HCT116 (cell line): ENCODE measurements at regions not wholly inside any gene's neighbourhood (a gene's known extent, or its start where the extent isn't known, plus 50 kb on each side); places are given as distances from the start of the nearest gene placed in this dataset.

Experiments
- ATAC-seq: fragments of 200-7000 bp; cut with Tn5 transposase; 2 replicates; pipeline ENCODE4 v1.9.1; 2020; ENCODE audit warnings: mild to moderate bottlenecking, moderate library complexity
- BruUV-seq: library from RNA; stranded (reverse); fragments of 400-500 nt; replicated peaks from 2 replicates; lab custom pipeline; 2021; lab: Mats Ljungman, UMichigan
- CTCF ChIA-PET: fragments of 300-600 bp; sonication (Branson Sonifier 250); formaldehyde crosslinking; loops from one replicate; lab custom pipeline; 2021; ENCODE audit warnings: antibody characterized with exemption; lab: Charles Lee
- POLR2A ChIA-PET: fragments of 300-600, 350-600 bp; sonication (Branson Sonifier 250); formaldehyde crosslinking; loops from one replicate; lab custom pipeline; 2021; ENCODE audit warnings: antibody characterized with exemption; lab: Charles Lee
- RAD21 ChIA-PET, 2 experiments: fragments of 300-600 bp; sonication (Branson Sonifier 250); formaldehyde crosslinking; loops; one replicate each; lab custom pipeline; 2023; ENCODE audit warnings: low total read pairs in 2 of 2; ENCODE audit not compliant: uncharacterized antibody in 2 of 2, unreplicated experiment in 2 of 2, low non-redundant PET in 1 of 2; lab: Charles Lee
- DNase-seq: peaks from one replicate; pipeline ENCODE4 v3.0.0-alpha.2; 2010; ENCODE audit warnings: low read depth, low spot score
- H2AFZ ChIP-seq: fragments of 200-600 bp; shearing (Covaris generic), sonication (generic); 2 replicates; pipeline ENCODE4 v1.6.1; 2017; ENCODE audit warnings: low read depth, mixed run types, mixed read lengths, antibody characterized with exemption, low read length; ENCODE audit not compliant: poor library complexity, severe bottlenecking
- H3K27ac ChIP-seq: 2 replicates; pipeline ENCODE4 v1.5.1; 2012; ENCODE audit warnings: low read depth, low read length
- H3K27me3 ChIP-seq: fragments of 200-600 bp; sonication (generic); 2 replicates; pipeline ENCODE4 v1.6.1; 2016; ENCODE audit warnings: mixed run types, low read length, mixed read lengths; ENCODE audit not compliant: insufficient read depth
- H3K36me3 ChIP-seq, 2 experiments: fragments of 200-500 bp in 1 of 2; fragments of 200-600 bp in 1 of 2; sonication (Bioruptor generic) in 1 of 2; sonication (generic) in 1 of 2; 2 replicates each; pipeline versions ENCODE4 v1.5.1 to v1.6.1; 2014 to 2016; ENCODE audit warnings: low read length in 2 of 2, inconsistent platforms in 1 of 2, mixed read lengths in 1 of 2, mixed run types in 1 of 2; ENCODE audit not compliant: insufficient read depth in 2 of 2, control insufficient read depth in 1 of 2
- H3K4me1 ChIP-seq, 2 experiments: fragments of 200-600 bp in 1 of 2; sonication (generic) in 1 of 2; 2 replicates each; pipeline versions ENCODE4 v1.5.1 to v1.6.1; 2012 to 2017; ENCODE audit warnings: low read length in 2 of 2, inconsistent platforms in 1 of 2, mild to moderate bottlenecking in 1 of 2, mixed read lengths in 1 of 2, mixed run types in 1 of 2, moderate library complexity in 1 of 2; ENCODE audit not compliant: insufficient read depth in 2 of 2, control insufficient read depth in 1 of 2
- H3K4me2 ChIP-seq: fragments of 200-600 bp; sonication (generic); 2 replicates; pipeline ENCODE4 v1.6.1; 2017; ENCODE audit warnings: mixed run types, low read length, mixed read lengths
- H3K4me3 ChIP-seq, 2 experiments: fragments of 200-600 bp in 1 of 2; sonication (generic) in 1 of 2; replicated peaks in 1 of 2; 2 replicates each; pipeline ENCODE4 v1.5.1; 2011 to 2016; ENCODE audit warnings: low read length in 2 of 2, control low read depth in 1 of 2, low read depth in 1 of 2, mild to moderate bottlenecking in 1 of 2, mixed read lengths in 1 of 2, mixed run types in 1 of 2
- H3K79me2 ChIP-seq: fragments of 200-600 bp; sonication (generic); 2 replicates; pipeline ENCODE4 v1.6.1; 2017; ENCODE audit warnings: mild to moderate bottlenecking, mixed run types, low read length, moderate library complexity, mixed read lengths; ENCODE audit not compliant: insufficient read depth
- H3K9ac ChIP-seq: fragments of 200-600 bp; sonication (generic); 2 replicates; pipeline ENCODE4 v1.6.1; 2016; ENCODE audit warnings: low read length, mixed read lengths
- H3K9me2 ChIP-seq: fragments of 200-600 bp; sonication (generic), shearing (Covaris generic); 2 replicates; pipeline ENCODE4 v1.6.1; 2017; ENCODE audit warnings: mixed run types, mild to moderate bottlenecking, moderate library complexity; ENCODE audit not compliant: insufficient read depth
- H3K9me3 ChIP-seq, 2 experiments: fragments of 200-500 bp in 1 of 2; fragments of 200-600 bp in 1 of 2; sonication (Bioruptor generic) in 1 of 2; sonication (generic) in 1 of 2; 2 replicates each; pipeline ENCODE4 v1.6.1; 2014 to 2017; ENCODE audit warnings: low read length in 2 of 2, mixed read lengths in 2 of 2, inconsistent platforms in 1 of 2, low read depth in 1 of 2, mild to moderate bottlenecking in 1 of 2, mixed run types in 1 of 2, moderate library complexity in 1 of 2; ENCODE audit not compliant: control insufficient read depth in 1 of 2, insufficient read depth in 1 of 2
- H4K20me1 ChIP-seq: fragments of 200-600 bp; sonication (generic), shearing (Covaris generic); 2 replicates; pipeline ENCODE4 v1.6.1; 2017; ENCODE audit warnings: mixed run types, mild to moderate bottlenecking, moderate library complexity; ENCODE audit not compliant: insufficient read depth
- CBX3 ChIP-seq: IDR thresholded peaks from 2 replicates; pipeline ENCODE4 v1.6.1; 2012; ENCODE audit warnings: low read depth
- CEBPB ChIP-seq: IDR thresholded peaks from 2 replicates; pipeline ENCODE4 v1.6.1; 2012; ENCODE audit warnings: low read depth
- CTCF ChIP-seq, 3 experiments: fragments of 200-600 bp in 1 of 3; sonication (generic) in 1 of 3; IDR thresholded peaks in 2 of 3; conservative IDR thresholded peaks in 1 of 3; 2 replicates each; pipeline ENCODE4 v1.5.1; 2012 to 2017; ENCODE audit warnings: low read depth in 2 of 3, low read length in 2 of 3, antibody characterized with exemption in 1 of 3, borderline replicate concordance in 1 of 3, control low read depth in 1 of 3, mild to moderate bottlenecking in 1 of 3, mixed read lengths in 1 of 3, mixed run types in 1 of 3, moderate library complexity in 1 of 3; ENCODE audit not compliant: insufficient read depth in 1 of 3
- EGR1 ChIP-seq: IDR thresholded peaks from 2 replicates; pipeline ENCODE4 v1.6.1; 2012; ENCODE audit warnings: low read depth
- EZH2 ChIP-seq: fragments of 200-600 bp; sonication (generic); IDR thresholded peaks from 2 replicates; pipeline ENCODE4 v1.6.1; 2017; ENCODE audit warnings: antibody characterized with exemption, mixed run types
- EZH2phosphoT487 ChIP-seq: fragments of 200-600 bp; IDR thresholded peaks from 2 replicates; pipeline ENCODE4 v1.6.1; 2018; ENCODE audit warnings: antibody characterized with exemption, borderline replicate concordance
- FOSL1 ChIP-seq: IDR thresholded peaks from 2 replicates; pipeline ENCODE4 v1.6.1; 2012; ENCODE audit warnings: low read depth
- JUND ChIP-seq: IDR thresholded peaks from 2 replicates; pipeline ENCODE4 v1.6.1; 2012
- MAX ChIP-seq: IDR thresholded peaks from 2 replicates; pipeline ENCODE4 v1.6.1; 2012
- POLR2AphosphoS5 ChIP-seq: IDR thresholded peaks from 2 replicates; pipeline ENCODE4 v1.6.1; 2011; ENCODE audit warnings: mild to moderate bottlenecking, low read depth, low read length, moderate library complexity
- RAD21 ChIP-seq: IDR thresholded peaks from 2 replicates; pipeline ENCODE4 v1.6.1; 2012; ENCODE audit warnings: low read depth, mild to moderate bottlenecking
- REST ChIP-seq: IDR thresholded peaks from 2 replicates; pipeline ENCODE4 v1.6.1; 2012; ENCODE audit warnings: low read depth
- SIN3A ChIP-seq: IDR thresholded peaks from 2 replicates; pipeline ENCODE4 v1.6.1; 2012; ENCODE audit warnings: low read depth
- SP1 ChIP-seq: IDR thresholded peaks from 2 replicates; pipeline ENCODE4 v1.6.1; 2012; ENCODE audit warnings: low read depth
- SRF ChIP-seq: IDR thresholded peaks from 2 replicates; pipeline ENCODE4 v1.6.1; 2012; ENCODE audit warnings: low read depth
- TCF7L2 ChIP-seq: IDR thresholded peaks from 2 replicates; pipeline ENCODE4 v1.7.0; 2011; ENCODE audit warnings: borderline replicate concordance, inconsistent platforms; ENCODE audit not compliant: insufficient read depth, insufficient read length; ENCODE audit errors: extremely low read depth
- ZFX ChIP-seq: fragments of 450-650 bp; IDR thresholded peaks from 2 replicates; pipeline ENCODE4 v1.6.1; 2017
- intact Hi-C: fragments of 100-400 bp; cut with micrococcal nuclease; formaldehyde crosslinking; loops from 2 replicates; pipeline ENCODE4 v1.10.0; 2022
- TF ChIP-seq, protein P1 (sequence below): IDR thresholded peaks from 2 replicates; pipeline ENCODE4 v1.6.1; 2011; ENCODE audit warnings: mild to moderate bottlenecking, low read length, moderate library complexity; ENCODE audit not compliant: insufficient replicate concordance; ENCODE audit errors: extremely low read depth
- TF ChIP-seq, protein P2 (sequence below): IDR thresholded peaks from 2 replicates; pipeline ENCODE4 v1.6.1; 2012

GRCh38 chr16:77558786-77559185 is 124.0 kb upstream of the ADAMTS18 start:
- BruUV-seq = no TSS peak
- Histone ChIP-seq H3K4me2 (no peak overlapping the region), H3K36me3 (no peaks in the 10 kb centered on the region), H3K9ac (no peak overlapping the region), H3K9me3 (no peaks in the 10 kb centered on the region), H4K20me1 (no peaks in the 10 kb centered on the region), H3K27me3 (peaks cover 38% of the 10 kb centered on the region; the same call in 1 of the 2 replicates), H3K4me3 (no peak overlapping the region), H3K4me1 (no peaks in the 10 kb centered on the region), H3K27ac (no peak overlapping the region), H2AFZ (no peak overlapping the region), H3K9me2 (no peaks in the 10 kb centered on the region), H3K79me2 (no peaks in the 10 kb centered on the region)
- POLR2A ChIA-PET = no interaction called here
- ATAC-seq = no peak
- RAD21 ChIA-PET = no interaction called here
- TF ChIP-seq ZFX = no peak
- TF ChIP-seq TCF7L2 = no peak
- TF ChIP-seq EZH2 = no peak
- TF ChIP-seq EZH2phosphoT487 = no peak
- TF ChIP-seq FOSL1 = no peak
- TF ChIP-seq RAD21 = no peak
- no peak for TF ChIP-seq EGR1
- TF ChIP-seq SIN3A = no peak
- TF ChIP-seq, protein P1, sequence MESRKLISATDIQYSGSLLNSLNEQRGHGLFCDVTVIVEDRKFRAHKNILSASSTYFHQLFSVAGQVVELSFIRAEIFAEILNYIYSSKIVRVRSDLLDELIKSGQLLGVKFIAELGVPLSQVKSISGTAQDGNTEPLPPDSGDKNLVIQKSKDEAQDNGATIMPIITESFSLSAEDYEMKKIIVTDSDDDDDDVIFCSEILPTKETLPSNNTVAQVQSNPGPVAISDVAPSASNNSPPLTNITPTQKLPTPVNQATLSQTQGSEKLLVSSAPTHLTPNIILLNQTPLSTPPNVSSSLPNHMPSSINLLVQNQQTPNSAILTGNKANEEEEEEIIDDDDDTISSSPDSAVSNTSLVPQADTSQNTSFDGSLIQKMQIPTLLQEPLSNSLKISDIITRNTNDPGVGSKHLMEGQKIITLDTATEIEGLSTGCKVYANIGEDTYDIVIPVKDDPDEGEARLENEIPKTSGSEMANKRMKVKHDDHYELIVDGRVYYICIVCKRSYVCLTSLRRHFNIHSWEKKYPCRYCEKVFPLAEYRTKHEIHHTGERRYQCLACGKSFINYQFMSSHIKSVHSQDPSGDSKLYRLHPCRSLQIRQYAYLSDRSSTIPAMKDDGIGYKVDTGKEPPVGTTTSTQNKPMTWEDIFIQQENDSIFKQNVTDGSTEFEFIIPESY = no peak
- TF ChIP-seq, protein P2, sequence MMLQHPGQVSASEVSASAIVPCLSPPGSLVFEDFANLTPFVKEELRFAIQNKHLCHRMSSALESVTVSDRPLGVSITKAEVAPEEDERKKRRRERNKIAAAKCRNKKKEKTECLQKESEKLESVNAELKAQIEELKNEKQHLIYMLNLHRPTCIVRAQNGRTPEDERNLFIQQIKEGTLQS = no peak
- no peak for TF ChIP-seq SP1
- no peak for TF ChIP-seq JUND
- no peak for TF ChIP-seq CBX3
- TF ChIP-seq REST = no peak
- no peak for TF ChIP-seq POLR2AphosphoS5
- no peak for TF ChIP-seq MAX
- TF ChIP-seq CEBPB = no peak
- no peak for TF ChIP-seq SRF
- TF ChIP-seq CTCF (IDR thresholded peaks at IDR 0.05 in 2 of 3, conservative IDR thresholded peaks at IDR 0.05 in 1 of 3; ENCODE audit: borderline replicate concordance in 1 of 3, insufficient read depth in 1 of 3, low read depth in 2 of 3, low read length in 2 of 3) = no peak
- intact Hi-C loops = no loop called here
- CTCF ChIA-PET = no interaction called here
- DNase-seq = no peak
